ENCODE measurements at regions not wholly inside any gene's neighbourhood (a gene's known extent, or its start where the extent isn't known, plus 50 kb on each side); places are given as distances from the start of the nearest gene placed in this dataset.

GRCh38 chr6:22647719-22648118 is 78.4 kb downstream of the HDGFL1 start:
- TF ChIP-seq POLR2A (IDR thresholded peaks at IDR 0.05) (no peak), CTCF (IDR thresholded peaks at IDR 0.05) (no peak)

Data from stomach (tissue), 4 donors.